ENCODE measurements at regions not wholly inside any gene's neighbourhood (a gene's known extent, or its start where the extent isn't known, plus 50 kb on each side); places are given as distances from the start of the nearest gene placed in this dataset.

DNA sequence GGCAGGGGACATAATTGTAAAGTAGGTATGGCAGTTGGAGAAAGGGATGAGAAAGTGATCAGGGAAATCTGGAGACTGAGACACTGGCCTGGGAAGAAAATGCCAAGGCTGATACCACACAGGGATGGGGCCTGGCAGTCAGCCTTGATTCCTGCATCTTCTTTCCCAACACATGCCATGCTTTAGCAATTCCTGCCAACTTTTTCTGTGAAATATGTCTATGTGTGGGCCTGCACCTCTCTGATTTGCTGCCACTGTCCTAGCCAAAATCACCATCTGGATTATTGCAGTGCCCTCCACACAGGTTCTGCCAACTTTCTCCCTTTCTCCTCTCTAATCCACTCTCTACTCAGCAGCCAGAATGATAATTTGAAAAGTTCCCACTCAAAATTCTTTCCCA is 759.8 kb upstream of the CITED2 start:
- no peak overlapping the region for H3K9ac ChIP-seq (ENCODE audit: low read length)
- no peak overlapping the region for H2AFZ ChIP-seq (ENCODE audit: low read length)
- no peaks in the 10 kb centered on the region for H3K9me2 ChIP-seq (replicated peaks; ENCODE audit: insufficient read depth, low read length)
- H3K4me3 ChIP-seq (ENCODE audit: low read length): no peak overlapping the region
- 0 out of 2 replicates have a peak, but pooled peaks cover 3% of the 10 kb centered on the region for H3K9me3 ChIP-seq (ENCODE audit: low read length)
- no peak overlapping the region for H3K27ac ChIP-seq (ENCODE audit: low read length)
- H3K4me2 ChIP-seq (ENCODE audit: low read depth, low read length, poor library complexity, severe bottlenecking): no peak overlapping the region
- no peaks in the 10 kb centered on the region for H3K36me3 ChIP-seq (ENCODE audit: insufficient read depth, low read length)
- H3K79me2 ChIP-seq (ENCODE audit: low read length): no peaks in the 10 kb centered on the region
- H4K20me1 ChIP-seq (ENCODE audit: insufficient read depth, low read depth, low read length): no peaks in the 10 kb centered on the region
- DNase-seq: no peak
- no peaks in the 10 kb centered on the region for H3K27me3 ChIP-seq (ENCODE audit: low read length)
- H3K4me1 ChIP-seq (ENCODE audit: low read length): no peaks in the 10 kb centered on the region

DNA sequence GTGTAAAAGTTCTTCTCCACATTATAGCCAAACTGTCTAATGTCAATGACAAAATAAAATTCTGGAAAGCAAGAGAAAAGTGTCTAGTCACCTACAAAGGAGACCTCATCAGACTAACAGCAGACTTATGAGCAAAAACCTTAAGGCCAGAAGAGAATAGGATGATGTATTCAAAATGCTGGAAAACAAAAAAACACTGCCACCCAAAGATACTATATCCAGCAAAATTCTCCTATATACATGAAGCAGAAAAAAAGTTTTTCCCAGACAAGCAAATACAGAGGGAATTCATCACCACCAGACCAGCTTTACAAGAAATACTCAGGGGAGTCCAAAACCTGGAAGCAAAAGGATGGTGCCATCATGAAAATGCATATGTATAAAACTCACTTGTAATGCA is 755.6 kb upstream of the CITED2 start:
- no peak for DNase-seq
- Histone ChIP-seq H3K9me2 (replicated peaks; ENCODE audit: insufficient read depth, low read length) (no peaks in the 10 kb centered on the region), H3K9ac (ENCODE audit: low read length) (no peak overlapping the region), H2AFZ (ENCODE audit: low read length) (no peak overlapping the region), H3K27me3 (ENCODE audit: low read length) (no peaks in the 10 kb centered on the region), H3K4me1 (ENCODE audit: low read length) (no peaks in the 10 kb centered on the region), H4K20me1 (ENCODE audit: insufficient read depth, low read depth, low read length) (no peaks in the 10 kb centered on the region), H3K36me3 (ENCODE audit: insufficient read depth, low read length) (no peaks in the 10 kb centered on the region), H3K27ac (ENCODE audit: low read length) (no peak overlapping the region), H3K4me3 (ENCODE audit: low read length) (no peak overlapping the region), H3K9me3 (ENCODE audit: low read length) (0 out of 2 replicates have a peak, but pooled peaks cover 8% of the 10 kb centered on the region), H3K4me2 (ENCODE audit: low read depth, low read length, poor library complexity, severe bottlenecking) (no peak overlapping the region), H3K79me2 (ENCODE audit: low read length) (no peaks in the 10 kb centered on the region)

DNA sequence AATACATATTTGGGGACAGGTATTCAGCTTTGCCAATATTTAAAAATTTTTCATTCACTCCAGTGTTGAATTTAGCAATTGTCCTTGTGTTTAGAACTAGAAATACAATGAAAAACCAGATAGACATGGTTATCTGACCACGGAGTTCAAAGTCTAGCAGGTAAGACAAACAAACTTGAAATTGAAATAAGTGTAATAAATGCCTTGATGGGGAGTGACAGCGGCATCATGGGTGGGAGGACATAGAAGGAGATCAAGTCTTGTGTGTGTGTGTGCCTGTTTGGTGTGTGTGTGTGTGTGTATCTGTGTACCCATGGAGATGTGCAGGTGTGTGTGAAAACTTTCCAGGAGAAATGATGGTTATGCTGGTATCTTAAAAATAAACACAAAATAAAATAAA is 750.0 kb upstream of the CITED2 start:
- Histone ChIP-seq H3K9me3 (ENCODE audit: low read length) (0 out of 2 replicates have a peak, but pooled peaks cover 5% of the 10 kb centered on the region), H3K27me3 (ENCODE audit: low read length) (no peaks in the 10 kb centered on the region), H3K9me2 (replicated peaks; ENCODE audit: insufficient read depth, low read length) (no peaks in the 10 kb centered on the region), H3K79me2 (ENCODE audit: low read length) (no peaks in the 10 kb centered on the region), H3K4me3 (ENCODE audit: low read length) (no peak overlapping the region), H2AFZ (ENCODE audit: low read length) (no peak overlapping the region), H3K27ac (ENCODE audit: low read length) (no peak overlapping the region), H3K4me2 (ENCODE audit: low read depth, low read length, poor library complexity, severe bottlenecking) (no peak overlapping the region), H3K9ac (ENCODE audit: low read length) (no peak overlapping the region), H3K4me1 (ENCODE audit: low read length) (no peaks in the 10 kb centered on the region), H4K20me1 (ENCODE audit: insufficient read depth, low read depth, low read length) (no peaks in the 10 kb centered on the region), H3K36me3 (ENCODE audit: insufficient read depth, low read length) (no peaks in the 10 kb centered on the region)
- no peak for DNase-seq

DNA sequence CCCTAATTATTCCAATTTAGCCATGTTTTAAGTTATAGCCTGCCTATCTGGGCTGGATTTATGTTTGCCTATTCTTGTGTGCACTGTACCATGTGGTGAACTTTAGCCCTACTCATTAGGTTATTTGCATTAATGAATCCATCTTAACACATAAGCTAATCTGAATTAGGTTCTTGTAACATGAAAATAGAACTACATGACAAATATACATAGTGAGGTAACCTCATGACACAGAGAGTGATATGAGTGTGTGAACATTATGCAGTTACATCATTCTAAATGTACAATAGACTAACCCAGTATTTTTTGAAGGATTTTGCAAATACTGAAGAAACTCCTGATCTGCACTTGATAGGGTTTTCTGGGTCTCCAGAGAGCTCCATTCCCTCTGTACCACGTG is 733.7 kb upstream of the CITED2 start:
- H4K20me1 ChIP-seq (ENCODE audit: insufficient read depth, low read depth, low read length): no peaks in the 10 kb centered on the region
- peaks cover 52% of the 10 kb centered on the region for H3K4me1 ChIP-seq (ENCODE audit: low read length)
- no peak overlapping the region for H3K4me3 ChIP-seq (ENCODE audit: low read length)

DNA sequence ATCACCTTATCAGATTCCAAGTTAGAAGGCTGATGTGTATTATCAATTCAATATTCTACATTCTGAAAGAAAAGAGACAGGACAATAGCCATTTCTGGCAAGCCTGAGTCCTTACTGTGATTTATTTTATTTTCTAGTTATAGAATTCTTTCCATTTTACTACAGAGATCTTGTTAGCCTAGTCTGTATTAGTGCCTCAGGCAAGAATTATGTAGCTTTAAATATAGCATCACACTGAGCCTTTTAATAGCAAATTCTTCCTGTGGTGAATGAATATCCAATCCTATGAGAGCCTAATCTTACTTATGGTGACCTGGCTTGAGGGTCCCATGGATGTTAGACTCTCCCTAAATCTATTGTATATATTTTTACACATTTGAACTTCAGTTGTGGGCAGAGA is 732.8 kb upstream of the CITED2 start:
- Histone ChIP-seq H3K27me3 (ENCODE audit: low read length) (no peaks in the 10 kb centered on the region), H3K9me2 (replicated peaks; ENCODE audit: insufficient read depth, low read length) (peaks cover under 1% of the 10 kb centered on the region; the same call in 1 of the 2 replicates), H2AFZ (ENCODE audit: low read length) (no peak overlapping the region), H3K4me2 (ENCODE audit: low read depth, low read length, poor library complexity, severe bottlenecking) (no peak overlapping the region), H3K4me3 (ENCODE audit: low read length) (no peak overlapping the region), H3K36me3 (ENCODE audit: insufficient read depth, low read length) (no peaks in the 10 kb centered on the region; the same call in 1 of the 2 replicates), H4K20me1 (ENCODE audit: insufficient read depth, low read depth, low read length) (no peaks in the 10 kb centered on the region), H3K27ac (ENCODE audit: low read length) (no peak overlapping the region), H3K79me2 (ENCODE audit: low read length) (no peaks in the 10 kb centered on the region), H3K4me1 (ENCODE audit: low read length) (peaks cover 52% of the 10 kb centered on the region), H3K9me3 (ENCODE audit: low read length) (no peaks in the 10 kb centered on the region), H3K9ac (ENCODE audit: low read length) (no peak overlapping the region)
- DNase-seq: no peak

More for the DNA sequence above, 733.7 kb upstream of the CITED2 start:
- DNase-seq: peak; percentile 57
- Histone ChIP-seq H3K79me2 (ENCODE audit: low read length) (no peaks in the 10 kb centered on the region), H3K4me2 (ENCODE audit: low read depth, low read length, poor library complexity, severe bottlenecking) (peak overlapping the region; percentile 53), H3K9ac (ENCODE audit: low read length) (no peak overlapping the region), H3K9me2 (replicated peaks; ENCODE audit: insufficient read depth, low read length) (peaks cover 5% of the 10 kb centered on the region; the same call in 1 of the 2 replicates), H3K36me3 (ENCODE audit: insufficient read depth, low read length) (no peaks in the 10 kb centered on the region; the same call in 1 of the 2 replicates), H3K9me3 (ENCODE audit: low read length) (no peaks in the 10 kb centered on the region), H3K27me3 (ENCODE audit: low read length) (no peaks in the 10 kb centered on the region), H2AFZ (ENCODE audit: low read length) (no peak overlapping the region), H3K27ac (ENCODE audit: low read length) (no peak overlapping the region)

DNA sequence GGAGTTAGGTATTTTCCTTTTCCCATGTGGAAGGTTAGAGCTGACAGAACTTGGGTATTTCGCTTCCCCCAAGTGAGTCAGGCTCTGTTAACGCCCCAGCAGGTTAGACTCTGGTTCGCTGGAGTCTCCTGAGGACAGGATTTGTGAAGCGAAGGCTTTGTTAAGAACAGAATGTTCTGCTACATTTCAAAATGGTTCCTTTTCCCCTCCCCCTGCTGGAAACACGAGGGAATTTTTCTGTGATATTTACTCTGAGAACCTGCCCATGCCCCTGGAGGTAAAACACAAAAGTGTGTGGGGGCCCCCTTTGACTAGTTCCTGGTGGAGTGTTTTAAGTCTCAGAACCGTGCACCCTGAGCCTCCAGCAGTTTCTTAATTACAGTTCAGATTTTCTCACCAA is 731.4 kb upstream of the CITED2 start:
- no peak overlapping the region for H3K27ac ChIP-seq (ENCODE audit: low read length)
- no peaks in the 10 kb centered on the region for H4K20me1 ChIP-seq (ENCODE audit: insufficient read depth, low read depth, low read length)
- peaks cover 49% of the 10 kb centered on the region for H3K4me1 ChIP-seq (ENCODE audit: low read length)
- no peaks in the 10 kb centered on the region for H3K27me3 ChIP-seq (ENCODE audit: low read length)
- peak overlapping the region; percentile 18; the same call in 1 of the 2 replicates for H2AFZ ChIP-seq (ENCODE audit: low read length)
- no peaks in the 10 kb centered on the region for H3K79me2 ChIP-seq (ENCODE audit: low read length)
- H3K4me3 ChIP-seq (ENCODE audit: low read length): no peak overlapping the region
- H3K36me3 ChIP-seq (ENCODE audit: insufficient read depth, low read length): no peaks in the 10 kb centered on the region
- no peaks in the 10 kb centered on the region for H3K9me3 ChIP-seq (ENCODE audit: low read length)
- peak; percentile 49 for DNase-seq
- H3K9ac ChIP-seq (ENCODE audit: low read length): no peak overlapping the region
- H3K9me2 ChIP-seq (replicated peaks; ENCODE audit: insufficient read depth, low read length): no peaks in the 10 kb centered on the region
- no peak overlapping the region for H3K4me2 ChIP-seq (ENCODE audit: low read depth, low read length, poor library complexity, severe bottlenecking)

DNA sequence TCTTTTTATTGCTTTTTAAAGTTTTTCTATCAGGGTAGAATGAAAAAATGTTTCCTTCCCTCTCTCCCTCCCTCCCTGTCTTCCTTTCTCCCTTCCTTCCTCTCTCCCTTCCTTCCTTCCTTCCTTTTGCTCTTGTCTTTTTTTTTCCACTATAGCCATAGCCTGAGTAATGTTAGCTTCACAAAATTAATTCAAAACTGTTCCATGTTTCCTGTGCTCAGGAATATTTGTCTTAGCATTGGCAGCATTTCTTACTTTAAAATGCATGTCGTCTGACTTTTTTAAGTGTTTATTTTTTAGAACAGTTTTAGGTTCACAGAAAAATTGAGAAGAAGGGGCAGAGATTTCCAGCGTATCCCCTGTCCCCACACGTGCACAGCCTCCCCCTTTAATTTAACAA is 730.8 kb upstream of the CITED2 start:
- H3K36me3 ChIP-seq (ENCODE audit: insufficient read depth, low read length): no peaks in the 10 kb centered on the region
- no peaks in the 10 kb centered on the region for H3K9me2 ChIP-seq (replicated peaks; ENCODE audit: insufficient read depth, low read length)
- no peak overlapping the region for H3K4me2 ChIP-seq (ENCODE audit: low read depth, low read length, poor library complexity, severe bottlenecking)
- no peak overlapping the region for H3K9ac ChIP-seq (ENCODE audit: low read length)
- H3K27me3 ChIP-seq (ENCODE audit: low read length): no peaks in the 10 kb centered on the region
- peaks cover 43% of the 10 kb centered on the region for H3K4me1 ChIP-seq (ENCODE audit: low read length)
- no peak overlapping the region for H3K27ac ChIP-seq (ENCODE audit: low read length)
- H3K9me3 ChIP-seq (ENCODE audit: low read length): no peaks in the 10 kb centered on the region
- no peaks in the 10 kb centered on the region for H3K79me2 ChIP-seq (ENCODE audit: low read length)
- no peak for DNase-seq
- H3K4me3 ChIP-seq (ENCODE audit: low read length): no peak overlapping the region
- H2AFZ ChIP-seq (ENCODE audit: low read length): no peak overlapping the region
- H4K20me1 ChIP-seq (ENCODE audit: insufficient read depth, low read depth, low read length): no peaks in the 10 kb centered on the region

DNA sequence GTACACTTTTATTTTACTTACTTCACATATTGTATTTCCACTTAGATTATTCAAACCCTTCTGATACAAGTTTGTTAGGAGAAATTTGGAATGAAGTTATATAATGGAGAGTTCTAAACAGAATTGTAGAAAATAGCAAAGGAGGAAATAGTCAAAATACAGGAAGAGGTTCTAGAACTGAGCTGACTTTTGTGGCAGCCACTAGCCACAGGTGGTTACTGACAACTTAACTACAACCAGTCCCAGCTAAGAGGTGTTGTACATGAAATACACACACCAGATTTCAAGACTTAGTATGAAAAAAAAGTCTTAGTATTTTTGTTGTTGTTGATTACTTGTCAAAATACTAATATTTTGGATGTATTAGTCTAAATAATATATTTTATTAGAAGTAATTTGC is 727.4 kb upstream of the CITED2 start:
- Histone ChIP-seq H3K27ac (ENCODE audit: low read length) (no peak overlapping the region), H3K9me3 (ENCODE audit: low read length) (no peaks in the 10 kb centered on the region), H3K9ac (ENCODE audit: low read length) (no peak overlapping the region), H3K4me2 (ENCODE audit: low read depth, low read length, poor library complexity, severe bottlenecking) (no peak overlapping the region), H3K9me2 (replicated peaks; ENCODE audit: insufficient read depth, low read length) (no peaks in the 10 kb centered on the region), H3K27me3 (ENCODE audit: low read length) (no peaks in the 10 kb centered on the region), H3K4me1 (ENCODE audit: low read length) (peaks cover 10% of the 10 kb centered on the region), H4K20me1 (ENCODE audit: insufficient read depth, low read depth, low read length) (no peaks in the 10 kb centered on the region), H3K79me2 (ENCODE audit: low read length) (no peaks in the 10 kb centered on the region), H3K4me3 (ENCODE audit: low read length) (no peak overlapping the region), H3K36me3 (ENCODE audit: insufficient read depth, low read length) (no peaks in the 10 kb centered on the region), H2AFZ (ENCODE audit: low read length) (no peak overlapping the region)
- DNase-seq: no peak

DNA sequence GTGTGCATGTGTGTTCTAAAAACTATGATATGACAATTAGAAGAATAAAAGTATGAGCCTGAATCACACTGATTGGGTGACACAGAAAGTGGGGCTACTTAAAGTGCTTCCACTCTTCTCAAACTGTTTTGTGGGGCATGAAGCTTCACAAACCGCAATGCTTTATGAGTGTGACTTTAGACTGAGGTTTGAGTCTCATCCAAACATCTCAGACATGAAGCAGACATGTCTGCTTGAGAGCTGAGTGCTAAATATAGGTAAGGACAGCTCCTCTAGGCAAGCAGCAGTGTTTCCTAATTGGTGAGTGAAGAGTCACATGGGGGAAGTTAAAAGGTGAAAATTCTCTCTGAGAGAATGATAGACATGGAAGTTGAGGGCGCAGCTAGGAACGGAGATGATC is 726.9 kb upstream of the CITED2 start:
- no peaks in the 10 kb centered on the region for H3K36me3 ChIP-seq (ENCODE audit: insufficient read depth, low read length)
- no peaks in the 10 kb centered on the region for H3K79me2 ChIP-seq (ENCODE audit: low read length)
- no peaks in the 10 kb centered on the region for H3K9me2 ChIP-seq (replicated peaks; ENCODE audit: insufficient read depth, low read length)
- DNase-seq: no peak
- no peaks in the 10 kb centered on the region for H3K27me3 ChIP-seq (ENCODE audit: low read length)
- no peaks in the 10 kb centered on the region for H4K20me1 ChIP-seq (ENCODE audit: insufficient read depth, low read depth, low read length)
- no peak overlapping the region for H3K4me2 ChIP-seq (ENCODE audit: low read depth, low read length, poor library complexity, severe bottlenecking)
- H2AFZ ChIP-seq (ENCODE audit: low read length): no peak overlapping the region
- no peak overlapping the region for H3K27ac ChIP-seq (ENCODE audit: low read length)
- peaks cover 9% of the 10 kb centered on the region for H3K4me1 ChIP-seq (ENCODE audit: low read length)
- no peaks in the 10 kb centered on the region for H3K9me3 ChIP-seq (ENCODE audit: low read length)
- H3K4me3 ChIP-seq (ENCODE audit: low read length): no peak overlapping the region
- H3K9ac ChIP-seq (ENCODE audit: low read length): no peak overlapping the region

Data from Karpas-422 (cell line).